T-helper 17 cell (primary cell): ENCODE measurements at regions not wholly inside any gene's neighbourhood (a gene's known extent, or its start where the extent isn't known, plus 50 kb on each side); places are given as distances from the start of the nearest gene placed in this dataset.

Source experiments
- ATAC-seq: fragments of 150-1000 bp; cut with Tn5 transposase; 2 replicates; pipeline ENCODE4 v1.10.0; 2021; ENCODE audit warnings: mild to moderate bottlenecking, moderate library complexity
- DNase-seq, 3 donors: peaks; one replicate each; pipeline versions ENCODE4 v3.0.0 to v3.0.0-alpha.2; 2020 to 2021
- H3K9me3 ChIP-seq: one replicate; pipeline ENCODE4 v1.7.0; 2013; ENCODE audit warnings: low read length, mild to moderate bottlenecking; ENCODE audit not compliant: control insufficient read depth, poor library complexity, severe bottlenecking
- H3K27ac Mint-ChIP-seq: one replicate; pipeline ENCODE4 v1.8.0; 2022; ENCODE audit warnings: mild to moderate bottlenecking, moderate library complexity, mixed read lengths
- H3K27me3 Mint-ChIP-seq: one replicate; pipeline ENCODE4 v1.8.0; 2022; ENCODE audit warnings: mixed read lengths
- H3K36me3 Mint-ChIP-seq: one replicate; pipeline ENCODE4 v1.8.0; 2022; ENCODE audit warnings: low read depth, mixed read lengths
- H3K4me1 Mint-ChIP-seq: one replicate; pipeline ENCODE4 v1.8.0; 2022; ENCODE audit warnings: mild to moderate bottlenecking, mixed read lengths
- H3K4me3 Mint-ChIP-seq: one replicate; pipeline ENCODE4 v1.8.0; 2022; ENCODE audit warnings: mild to moderate bottlenecking, moderate library complexity, mixed read lengths

DNA sequence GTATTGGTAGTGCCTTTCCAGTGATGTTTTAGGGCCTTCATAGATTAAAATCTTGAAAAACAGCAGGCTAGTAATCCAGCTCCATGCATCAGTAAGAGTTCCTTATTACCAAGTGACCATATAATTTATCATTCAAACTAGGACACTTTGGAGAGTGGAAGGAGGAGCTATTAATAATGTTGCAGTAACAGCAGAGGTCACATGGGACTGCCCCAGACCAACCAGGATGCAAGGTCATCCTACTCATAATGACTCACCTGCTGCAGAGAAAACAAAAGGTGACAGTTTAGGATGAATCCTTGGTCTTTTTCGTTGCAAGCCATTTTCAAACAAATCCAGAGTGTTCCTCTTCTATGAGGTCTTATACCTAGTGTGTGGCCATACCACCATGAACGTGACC, 187.4 kb downstream of the NUF2 start:
- no peaks in the 10 kb centered on the region for H3K36me3 Mint-ChIP-seq
- DNase-seq: no peak
- H3K4me3 Mint-ChIP-seq: no peak overlapping the region
- no peak for ATAC-seq
- no peaks in the 10 kb centered on the region for H3K4me1 Mint-ChIP-seq
- no peaks in the 10 kb centered on the region for H3K27me3 Mint-ChIP-seq
- no peak overlapping the region for H3K27ac Mint-ChIP-seq
- H3K9me3 ChIP-seq: no peaks in the 10 kb centered on the region

DNA sequence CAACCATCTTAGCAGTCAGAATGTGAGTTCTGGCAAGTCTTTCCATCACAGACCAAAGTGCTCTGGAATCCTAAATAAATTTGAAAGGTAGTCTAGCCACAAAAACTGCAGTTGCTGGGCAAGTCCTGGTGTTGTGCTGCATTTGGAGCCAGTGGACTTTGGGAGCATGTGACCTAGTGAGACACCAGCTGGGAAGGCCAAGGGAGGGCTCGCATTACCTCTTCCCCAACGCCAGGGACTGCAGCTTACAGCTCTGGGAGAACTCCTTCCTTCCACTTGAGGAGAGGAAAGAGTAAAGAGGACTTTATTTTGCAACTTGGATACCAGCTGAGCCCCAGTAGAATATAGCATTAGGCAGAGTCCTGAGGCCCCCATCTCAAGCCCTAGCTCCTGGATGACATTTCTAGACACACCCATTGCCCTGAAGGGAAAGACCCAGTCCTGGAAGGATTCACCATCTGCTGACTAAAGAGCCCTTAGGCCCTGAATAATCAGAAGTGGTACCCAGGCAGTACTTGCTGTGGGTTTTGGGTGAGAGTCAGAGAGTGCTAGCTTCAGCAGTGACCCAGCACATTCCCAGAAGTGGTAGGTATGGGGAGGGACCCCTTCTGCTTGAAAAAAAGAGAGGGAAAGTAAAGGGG, 190.7 kb downstream of the NUF2 start:
- no peak overlapping the region for H3K27ac Mint-ChIP-seq
- no peaks in the 10 kb centered on the region for H3K4me1 Mint-ChIP-seq
- DNase-seq (no peak), ATAC-seq (no peak)
- H3K36me3 Mint-ChIP-seq: no peaks in the 10 kb centered on the region
- no peak overlapping the region for H3K4me3 Mint-ChIP-seq
- no peaks in the 10 kb centered on the region for H3K27me3 Mint-ChIP-seq
- H3K9me3 ChIP-seq: no peaks in the 10 kb centered on the region

DNA sequence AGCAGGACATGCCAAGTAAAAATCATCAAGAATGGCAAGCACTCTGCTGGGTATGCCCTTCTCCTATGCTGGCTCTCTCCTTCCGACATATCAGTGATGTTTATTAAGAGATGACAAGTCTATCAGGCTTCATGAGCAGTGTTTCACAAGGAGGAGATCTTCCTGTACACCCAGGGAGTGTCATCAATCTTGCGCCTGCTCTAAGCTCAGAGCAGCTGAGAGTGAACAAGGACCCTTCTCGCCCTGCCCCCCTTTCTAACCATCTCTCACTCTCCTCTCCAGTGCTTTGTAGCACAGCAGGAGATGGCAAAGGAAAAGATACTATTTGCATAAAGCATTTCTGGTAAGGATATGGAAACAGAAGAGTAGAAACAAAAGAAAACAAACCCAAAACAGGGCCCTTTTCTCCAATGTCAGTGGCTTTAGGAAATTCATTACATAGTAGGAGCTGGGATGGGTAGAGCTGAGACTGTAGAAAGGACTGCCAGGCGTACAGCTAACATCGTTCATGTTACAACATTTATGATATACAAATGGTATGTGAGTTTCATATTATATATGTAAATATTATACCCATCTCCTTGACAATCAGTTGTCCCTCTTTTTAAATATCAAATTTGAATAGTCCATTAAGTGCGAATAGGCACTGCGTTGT, 201.7 kb downstream of the NUF2 start:
- DNase-seq (no peak), ATAC-seq (no peak)
- Mint-ChIP-seq H3K4me1 (peaks cover 2% of the 10 kb centered on the region), H3K36me3 (no peaks in the 10 kb centered on the region), H3K27ac (no peak overlapping the region), H3K4me3 (no peak overlapping the region), H3K27me3 (no peaks in the 10 kb centered on the region)
- no peaks in the 10 kb centered on the region for H3K9me3 ChIP-seq

DNA sequence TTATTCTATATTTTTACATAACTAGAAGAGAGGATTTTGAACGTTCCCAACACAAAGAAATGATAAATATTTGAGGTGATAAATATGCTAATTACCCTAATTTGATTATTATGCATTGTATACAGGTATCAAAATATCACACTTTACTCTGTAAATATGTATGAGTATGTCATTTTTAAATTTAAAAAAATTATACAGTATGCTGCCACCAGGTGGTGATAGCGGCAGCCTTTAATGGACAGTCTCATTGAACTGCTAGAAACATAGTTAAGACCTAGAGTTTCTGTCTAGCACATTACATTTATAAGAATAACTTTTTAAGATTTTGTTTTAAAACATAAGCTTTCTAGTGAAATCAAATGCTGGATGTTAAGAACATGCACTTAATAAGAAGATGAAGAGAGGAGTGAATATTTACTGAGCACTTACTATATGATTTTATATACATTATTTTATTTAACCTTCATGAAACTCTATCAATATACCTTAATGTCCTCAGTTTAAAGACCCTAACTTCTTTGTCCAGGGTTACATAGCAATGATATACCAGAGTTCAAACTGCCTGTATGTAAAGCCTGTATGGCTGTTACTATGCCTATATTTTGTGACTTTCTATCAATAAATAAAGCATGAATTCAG, 207.1 kb downstream of the NUF2 start:
- H3K4me1 Mint-ChIP-seq: no peaks in the 10 kb centered on the region
- ATAC-seq (no peak), DNase-seq (no peak)
- no peaks in the 10 kb centered on the region for H3K36me3 Mint-ChIP-seq
- H3K9me3 ChIP-seq: no peaks in the 10 kb centered on the region
- H3K4me3 Mint-ChIP-seq: no peak overlapping the region
- peaks cover 14% of the 10 kb centered on the region for H3K27me3 Mint-ChIP-seq
- no peak overlapping the region for H3K27ac Mint-ChIP-seq

GRCh38 chr1:163531345-163531744, 209.6 kb downstream of the NUF2 start:
- DNase-seq (no peak), ATAC-seq (no peak)
- H3K9me3 ChIP-seq: no peaks in the 10 kb centered on the region
- H3K36me3 Mint-ChIP-seq: no peaks in the 10 kb centered on the region
- no peaks in the 10 kb centered on the region for H3K4me1 Mint-ChIP-seq
- peaks cover 18% of the 10 kb centered on the region for H3K27me3 Mint-ChIP-seq
- no peak overlapping the region for H3K4me3 Mint-ChIP-seq
- no peak overlapping the region for H3K27ac Mint-ChIP-seq

DNA sequence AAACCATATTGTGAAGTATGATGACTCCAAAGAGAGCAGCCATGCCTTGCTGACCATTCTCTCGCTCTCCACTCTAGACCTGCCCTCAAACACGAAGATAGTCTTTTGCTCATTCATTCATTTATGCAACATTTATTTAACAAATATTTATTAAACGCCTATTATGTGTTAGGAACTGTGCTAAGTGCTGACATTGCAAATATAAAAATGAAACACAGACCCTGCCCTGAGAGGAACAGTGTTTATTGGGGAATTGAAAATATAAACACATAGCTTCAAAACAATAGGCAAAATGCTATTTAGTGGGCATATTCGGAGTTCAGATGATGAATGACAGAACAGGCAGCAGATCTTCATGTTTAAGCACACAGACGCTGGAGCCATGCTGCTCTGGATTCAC, 213.6 kb downstream of the NUF2 start:
- H3K27ac Mint-ChIP-seq: no peak overlapping the region
- H3K9me3 ChIP-seq: no peaks in the 10 kb centered on the region

GRCh38 chr1:163535807-163536206, 214.1 kb downstream of the NUF2 start:
- no peaks in the 10 kb centered on the region for H3K4me1 Mint-ChIP-seq
- H3K36me3 Mint-ChIP-seq: no peaks in the 10 kb centered on the region
- peaks cover 18% of the 10 kb centered on the region for H3K27me3 Mint-ChIP-seq
- no peaks in the 10 kb centered on the region for H3K9me3 ChIP-seq
- ATAC-seq (no peak), DNase-seq (no peak)
- H3K27ac Mint-ChIP-seq: no peak overlapping the region
- H3K4me3 Mint-ChIP-seq: no peak overlapping the region

More for the DNA sequence above, 213.6 kb downstream of the NUF2 start:
- H3K4me1 Mint-ChIP-seq: no peaks in the 10 kb centered on the region
- DNase-seq (no peak), ATAC-seq (no peak)
- H3K4me3 Mint-ChIP-seq: no peak overlapping the region
- peaks cover 18% of the 10 kb centered on the region for H3K27me3 Mint-ChIP-seq
- H3K36me3 Mint-ChIP-seq: no peaks in the 10 kb centered on the region

DNA sequence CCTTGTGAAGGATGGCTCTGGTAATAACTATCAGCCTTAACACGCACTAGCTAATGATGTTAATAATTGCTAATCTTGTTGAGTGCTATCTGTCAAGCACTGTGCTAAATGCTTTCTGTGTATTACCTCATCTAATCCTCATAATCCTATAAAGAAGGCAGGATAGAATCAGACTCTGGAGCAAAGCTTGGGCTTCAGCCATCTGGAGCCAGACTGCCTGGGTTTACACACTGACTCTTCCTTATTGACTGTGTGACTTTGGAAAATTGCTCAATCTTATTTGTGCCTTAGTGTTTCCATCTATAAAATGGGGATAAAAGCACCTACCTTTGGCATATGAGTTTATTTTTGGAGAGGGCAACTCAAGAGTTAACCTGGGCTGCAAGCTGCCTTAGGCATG, 216.1 kb downstream of the NUF2 start:
- H3K27ac Mint-ChIP-seq: no peak overlapping the region
- no peak overlapping the region for H3K4me3 Mint-ChIP-seq
- H3K9me3 ChIP-seq: no peaks in the 10 kb centered on the region
- H3K27me3 Mint-ChIP-seq: peaks cover 14% of the 10 kb centered on the region
- DNase-seq: no peak
- no peak for ATAC-seq
- H3K36me3 Mint-ChIP-seq: no peaks in the 10 kb centered on the region
- H3K4me1 Mint-ChIP-seq: no peaks in the 10 kb centered on the region

GRCh38 chr1:163538667-163539066, 216.9 kb downstream of the NUF2 start:
- Mint-ChIP-seq H3K4me3 (no peak overlapping the region), H3K36me3 (no peaks in the 10 kb centered on the region), H3K27ac (no peak overlapping the region), H3K4me1 (no peaks in the 10 kb centered on the region), H3K27me3 (peaks cover 5% of the 10 kb centered on the region)
- no peak for ATAC-seq
- DNase-seq: no peak
- no peaks in the 10 kb centered on the region for H3K9me3 ChIP-seq

- H3K27me3 Mint-ChIP-seq: no peaks in the 10 kb centered on the region
- H3K4me3 Mint-ChIP-seq: no peak overlapping the region
- no peak overlapping the region for H3K27ac Mint-ChIP-seq
- H3K36me3 Mint-ChIP-seq: no peaks in the 10 kb centered on the region
- H3K4me1 Mint-ChIP-seq: no peaks in the 10 kb centered on the region
- DNase-seq (no peak), ATAC-seq (no peak)
- no peaks in the 10 kb centered on the region for H3K9me3 ChIP-seq
Observed at GRCh38 chr1:163540727-163541126, 219.0 kb downstream of the NUF2 start.

DNA sequence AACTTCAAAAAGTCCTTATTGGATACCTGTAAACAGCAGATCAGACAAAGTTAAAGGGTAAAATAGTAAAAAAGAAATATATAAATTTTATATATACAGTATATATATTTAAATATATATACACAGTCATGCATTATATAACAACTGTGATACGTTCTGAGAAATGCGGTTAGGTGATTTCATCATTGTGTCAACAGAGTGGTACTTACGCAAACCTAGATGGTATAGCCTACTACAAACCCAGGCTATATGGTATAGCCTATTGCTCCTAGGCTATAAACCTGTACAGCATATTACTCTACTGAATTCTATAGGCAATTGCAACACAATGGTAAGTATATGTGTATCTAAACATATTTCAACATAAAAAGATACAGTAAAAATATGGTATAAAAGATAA, 222.7 kb downstream of the NUF2 start:
- Mint-ChIP-seq H3K27me3 (no peaks in the 10 kb centered on the region), H3K36me3 (no peaks in the 10 kb centered on the region), H3K27ac (no peak overlapping the region), H3K4me1 (no peaks in the 10 kb centered on the region), H3K4me3 (no peak overlapping the region)
- no peak for DNase-seq
- ATAC-seq: no peak
- no peaks in the 10 kb centered on the region for H3K9me3 ChIP-seq

- no peaks in the 10 kb centered on the region for H3K9me3 ChIP-seq
- Mint-ChIP-seq H3K27ac (no peak overlapping the region), H3K4me3 (no peak overlapping the region), H3K4me1 (no peaks in the 10 kb centered on the region), H3K36me3 (no peaks in the 10 kb centered on the region), H3K27me3 (no peaks in the 10 kb centered on the region)
- DNase-seq (no peak), ATAC-seq (no peak)
Observed at GRCh38 chr1:163558162-163558561, 236.4 kb downstream of the NUF2 start.

- Mint-ChIP-seq H3K4me1 (no peaks in the 10 kb centered on the region), H3K4me3 (no peak overlapping the region), H3K27ac (no peak overlapping the region), H3K27me3 (no peaks in the 10 kb centered on the region), H3K36me3 (no peaks in the 10 kb centered on the region)
- ATAC-seq (no peak), DNase-seq (no peak)
- no peaks in the 10 kb centered on the region for H3K9me3 ChIP-seq
Observed at GRCh38 chr1:163561580-163562295, 240.0 kb downstream of the NUF2 start.
